ENCODE measurements at regions not wholly inside any gene's neighbourhood (a gene's known extent, or its start where the extent isn't known, plus 50 kb on each side); places are given as distances from the start of the nearest gene placed in this dataset.
"Not testable (repeated sequence)": the region's sequence is repeated elsewhere in the genome, so short reads cannot be mapped to it uniquely, and the experiment has no call there.

DNA sequence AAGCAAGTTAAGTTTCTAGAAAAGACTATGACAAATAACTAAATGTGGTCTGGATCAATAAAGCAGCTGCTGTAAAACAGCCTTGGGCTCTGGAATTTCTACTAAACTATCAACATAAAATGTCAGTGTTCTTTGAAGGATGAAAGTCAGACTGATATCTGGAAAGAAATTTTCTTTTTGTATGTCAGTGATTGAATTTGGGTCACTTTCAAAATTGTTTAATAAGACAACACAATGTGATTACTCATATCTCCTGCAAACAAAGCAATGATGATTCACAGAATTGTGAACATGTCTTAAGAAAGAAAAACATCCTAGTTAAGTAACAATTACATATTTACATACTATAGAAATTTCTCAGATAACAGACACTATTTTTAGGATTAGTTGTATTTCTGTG lies 826.4 kb downstream of the PLA2G4A start:
- intact Hi-C loops (cut with DNase I), result no loop called here
- no peak for DNase-seq

DNA sequence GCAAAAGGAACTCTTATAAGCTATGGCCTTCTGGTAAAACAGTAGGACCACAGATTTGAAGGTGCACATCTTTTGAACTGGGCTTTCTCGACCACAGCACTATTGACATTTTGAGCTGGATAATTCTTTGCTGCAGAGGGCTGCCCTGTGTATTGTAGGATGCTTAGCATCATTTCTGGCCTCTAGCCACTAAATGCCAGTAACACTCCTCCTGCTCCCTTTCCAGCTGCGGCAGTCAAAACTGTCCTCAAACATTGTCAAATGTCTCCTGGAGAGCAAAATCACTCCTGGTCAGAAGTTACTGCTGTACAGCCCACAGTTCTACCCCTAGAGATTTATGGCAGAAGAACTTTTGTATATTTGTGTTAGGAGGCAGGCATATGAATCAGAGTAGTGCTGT lies 836.7 kb downstream of the PLA2G4A start:
- no peak for DNase-seq
- intact Hi-C loops (cut with DNase I), result no loop called here

DNA sequence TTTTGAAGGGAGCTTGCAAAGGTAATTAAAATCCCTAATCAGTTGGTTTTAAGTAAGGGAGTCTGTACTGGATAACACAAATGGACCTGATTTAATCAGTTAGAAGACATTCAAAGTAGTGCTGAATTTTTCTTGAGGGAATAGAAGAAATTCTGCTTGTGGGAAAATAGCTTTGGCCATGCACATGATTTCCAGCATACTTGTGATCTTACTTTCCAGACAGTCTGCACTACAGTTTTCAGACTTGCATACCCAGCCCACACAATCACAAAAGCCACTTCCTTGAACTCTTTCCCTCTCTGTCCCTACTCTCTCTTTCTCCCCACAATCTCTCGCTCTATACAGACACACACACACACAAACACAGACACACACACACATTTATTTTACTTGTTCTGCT lies 852.1 kb downstream of the PLA2G4A start:
- no peak for DNase-seq
- intact Hi-C loops (cut with DNase I), result no loop called here

DNA sequence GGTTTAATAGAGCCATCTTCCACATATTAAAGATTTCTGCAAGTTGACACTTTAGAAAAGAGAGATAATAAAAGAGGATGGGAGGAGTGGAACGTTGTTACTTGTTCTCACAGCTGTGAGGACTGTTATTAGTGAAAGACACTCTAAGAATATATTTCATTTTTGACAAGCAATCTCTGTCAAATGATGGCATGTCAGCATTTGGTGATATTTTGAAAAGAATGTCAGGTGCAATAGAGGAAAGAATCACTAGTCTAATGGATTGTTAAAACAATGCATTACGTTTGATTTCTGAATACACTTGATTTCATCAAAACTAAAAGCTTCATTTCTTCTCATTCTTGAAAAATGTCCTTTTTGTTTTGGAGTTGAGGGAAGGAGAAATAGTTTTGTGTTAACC lies 853.4 kb downstream of the PLA2G4A start:
- DNase-seq, result no peak
- intact Hi-C loops (cut with DNase I), result no loop called here

DNA sequence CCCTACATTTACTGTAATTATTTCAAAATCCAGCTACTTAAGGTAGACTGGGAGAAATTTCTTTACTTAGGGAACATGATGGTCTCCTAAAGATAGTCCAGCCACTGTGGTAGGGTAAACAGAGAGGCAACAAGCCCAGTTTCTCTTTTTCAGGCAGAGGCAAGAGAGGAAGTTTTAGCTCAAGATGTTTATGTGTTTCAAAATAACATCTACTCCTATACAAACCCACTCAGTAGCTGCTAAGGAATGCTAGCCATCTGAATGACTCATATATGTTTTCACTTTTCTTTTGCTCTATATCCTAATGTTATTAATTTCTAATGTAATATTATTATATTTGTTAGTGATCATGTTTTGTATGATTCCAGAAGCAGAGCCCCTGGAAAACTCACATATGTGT lies 856.6 kb downstream of the PLA2G4A start:
- intact Hi-C loops (cut with DNase I), result no loop called here
- DNase-seq, result no peak

DNA sequence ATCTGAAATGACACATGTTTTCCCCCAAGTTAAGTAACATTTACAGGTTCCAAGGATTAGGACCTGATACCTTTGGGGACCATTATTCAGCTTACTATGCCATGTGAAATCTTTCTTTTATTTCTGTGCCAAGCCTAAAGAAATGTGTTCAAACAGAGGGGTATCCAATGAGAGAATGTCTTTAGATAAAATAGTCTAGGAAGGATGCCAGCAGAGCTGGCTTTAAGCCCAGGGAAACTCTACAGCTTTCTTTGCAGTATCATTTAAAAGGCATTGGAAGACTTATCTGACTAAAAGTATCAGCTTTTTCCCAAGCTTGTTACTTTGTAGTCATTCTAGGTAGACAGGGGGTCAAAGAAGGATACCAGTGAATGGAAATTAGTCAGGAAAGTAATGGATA lies 860.4 kb downstream of the PLA2G4A start:
- peak in 1 of 10 donors; percentile 34 for DNase-seq
- intact Hi-C loops (cut with DNase I), result no loop called here

DNA sequence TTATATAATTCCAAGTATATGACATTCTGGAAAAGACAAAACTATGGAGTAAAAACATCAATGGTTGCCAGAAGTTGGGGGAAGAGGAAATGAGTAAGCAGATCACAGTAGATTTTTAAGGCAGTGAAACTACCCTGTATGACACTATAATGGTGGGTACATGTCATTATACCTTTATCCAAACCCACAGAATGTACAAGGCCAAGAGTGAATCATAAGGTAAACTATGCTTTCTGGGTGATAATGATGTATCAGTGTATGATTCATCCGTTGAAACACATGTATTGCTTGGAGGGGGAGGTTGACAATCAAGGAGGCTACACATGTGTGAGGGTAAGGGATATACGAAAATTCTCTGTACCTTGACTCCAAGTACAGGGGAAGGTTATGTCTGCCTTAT lies 862.7 kb downstream of the PLA2G4A start:
- intact Hi-C loops (cut with DNase I), result no loop called here

DNA sequence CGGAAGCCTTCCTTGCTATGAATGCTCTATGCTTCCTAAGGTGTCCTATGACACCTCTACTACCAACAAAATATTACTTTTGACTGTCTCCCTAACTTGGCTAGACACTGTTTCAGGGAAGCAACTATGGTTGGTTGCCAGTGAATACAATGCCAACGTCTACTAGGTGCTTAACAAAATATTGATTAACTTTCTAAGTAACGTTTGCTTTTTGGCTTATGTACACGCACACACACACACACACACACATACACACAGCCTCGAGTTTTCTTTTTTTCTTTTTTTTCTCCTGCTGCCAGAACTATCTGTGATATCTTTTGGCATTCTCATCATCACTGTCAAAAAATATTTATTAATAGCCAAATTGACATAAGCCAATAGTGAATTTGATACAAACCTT lies 864.0 kb downstream of the PLA2G4A start:
- intact Hi-C loops (cut with DNase I), result no loop called here
- no peak for DNase-seq

More for the DNA sequence above, 862.7 kb downstream of the PLA2G4A start:
- DNase-seq, result no peak

DNA sequence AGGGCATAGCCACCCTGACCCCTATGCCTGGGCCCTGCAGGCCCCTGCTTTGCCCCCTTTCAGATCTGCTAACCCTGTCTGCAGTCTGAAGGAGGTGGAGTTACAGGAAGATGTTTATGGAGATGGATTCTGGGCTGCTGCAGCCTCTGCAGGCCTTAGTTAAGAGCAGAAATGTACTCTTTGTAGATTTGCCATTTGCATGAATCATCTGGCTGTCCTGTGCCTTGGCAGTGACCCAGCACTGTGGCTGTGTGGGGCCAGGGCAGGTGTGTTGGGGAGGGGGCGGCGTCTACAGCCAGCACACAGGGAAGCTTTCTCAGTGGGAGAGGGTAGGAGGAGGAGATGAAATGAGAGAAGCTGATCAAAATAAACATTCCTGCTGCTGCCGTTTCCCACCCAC lies 867.3 kb downstream of the PLA2G4A start:
- peak in 3 of 10 donors; percentile 7 to 72 (median 57) for DNase-seq
- intact Hi-C loops (cut with DNase I), result no loop called here

DNA sequence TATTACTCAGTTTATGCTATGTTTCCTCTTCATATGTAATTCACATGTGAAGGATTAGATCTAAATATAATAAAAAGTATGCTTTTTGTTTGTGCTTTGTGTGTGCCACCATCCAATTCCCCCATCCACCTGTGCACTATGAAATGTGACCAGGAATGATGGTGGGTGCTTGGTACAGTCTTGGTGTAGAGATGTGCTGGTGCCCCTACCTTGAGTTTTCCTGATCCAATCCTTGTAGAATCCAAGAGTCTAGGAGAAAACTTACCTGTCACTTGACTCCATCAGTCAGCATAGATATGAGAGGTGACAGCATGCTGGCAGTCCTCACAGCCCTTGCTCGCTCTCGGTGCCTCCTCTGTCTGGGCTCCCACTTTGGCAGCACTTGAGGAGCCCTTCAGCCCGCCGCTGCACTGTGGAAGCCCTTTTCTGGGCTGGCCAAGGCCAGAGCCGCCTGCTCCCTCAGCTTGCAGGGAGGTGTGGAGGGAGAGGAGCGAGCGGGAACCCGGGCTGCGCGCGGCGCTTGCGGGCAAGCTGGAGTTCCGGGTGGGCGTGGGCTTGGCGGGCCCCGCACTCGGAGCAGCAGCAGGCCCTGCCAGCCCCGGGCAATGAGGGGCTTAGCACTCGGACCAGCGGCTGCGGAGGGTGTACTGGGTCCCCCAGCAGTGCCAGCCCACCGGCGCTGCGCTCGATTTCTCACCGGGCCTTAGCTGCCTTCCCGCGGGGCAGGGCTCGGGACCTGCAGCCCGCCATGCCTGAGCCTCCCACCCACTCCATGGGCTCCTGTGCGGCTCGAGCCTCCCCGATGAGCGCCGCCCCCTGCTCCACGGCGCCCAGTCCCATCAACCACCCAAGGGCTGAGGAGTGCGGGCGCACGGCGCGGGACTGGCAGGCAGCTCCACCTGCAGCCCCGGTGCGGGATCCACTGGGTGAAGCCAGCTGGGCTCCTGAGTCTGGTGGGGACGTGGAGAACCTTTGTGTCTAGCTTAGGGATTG lies 874.7 kb downstream of the PLA2G4A start:
- intact Hi-C loops (cut with DNase I), result not testable (repeated sequence)
- DNase-seq, result peak in 3 of 10 donors; percentile 44 to 74 (median 46)

DNA sequence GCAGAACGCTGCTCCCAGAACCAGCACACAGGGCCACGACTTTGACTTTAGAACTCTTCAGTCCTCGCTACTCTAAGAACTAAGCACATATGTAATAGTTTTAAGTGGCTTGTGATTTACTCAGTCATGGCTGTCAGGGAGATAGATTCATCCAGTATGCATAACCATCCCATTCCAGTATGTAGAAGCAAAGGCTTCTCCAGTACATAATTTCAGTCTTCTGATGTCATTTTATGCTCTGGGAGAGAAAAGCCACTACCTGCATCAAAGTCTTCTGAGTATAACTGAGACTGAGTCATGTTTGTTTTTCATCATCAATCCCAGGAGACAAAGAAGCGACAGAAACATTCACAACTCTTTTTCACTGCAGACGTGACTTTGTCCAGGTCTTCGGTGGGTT lies 885.7 kb downstream of the PLA2G4A start:
- intact Hi-C loops (cut with DNase I), result no loop called here
- no peak for DNase-seq

DNA sequence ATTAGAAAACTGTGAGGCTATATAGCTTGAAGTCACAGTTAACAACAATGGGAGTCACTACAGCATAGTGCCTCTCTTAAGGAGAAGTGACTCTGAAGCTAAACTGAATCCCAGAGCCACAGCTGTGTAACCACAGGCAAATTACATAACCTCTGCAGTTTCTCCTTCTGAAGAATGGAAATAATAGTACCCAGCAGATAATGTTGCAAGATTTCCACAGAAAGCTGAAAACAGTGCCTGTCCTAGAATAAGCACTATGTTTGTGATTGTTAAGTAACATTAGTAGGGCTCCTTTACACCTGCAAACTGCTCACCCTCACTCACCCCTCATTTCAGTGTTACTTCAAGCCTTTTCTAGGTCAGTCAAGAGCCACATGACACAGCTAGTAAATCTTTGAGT lies 886.7 kb downstream of the PLA2G4A start:
- intact Hi-C loops (cut with DNase I), result no loop called here
- DNase-seq, result no peak

DNA sequence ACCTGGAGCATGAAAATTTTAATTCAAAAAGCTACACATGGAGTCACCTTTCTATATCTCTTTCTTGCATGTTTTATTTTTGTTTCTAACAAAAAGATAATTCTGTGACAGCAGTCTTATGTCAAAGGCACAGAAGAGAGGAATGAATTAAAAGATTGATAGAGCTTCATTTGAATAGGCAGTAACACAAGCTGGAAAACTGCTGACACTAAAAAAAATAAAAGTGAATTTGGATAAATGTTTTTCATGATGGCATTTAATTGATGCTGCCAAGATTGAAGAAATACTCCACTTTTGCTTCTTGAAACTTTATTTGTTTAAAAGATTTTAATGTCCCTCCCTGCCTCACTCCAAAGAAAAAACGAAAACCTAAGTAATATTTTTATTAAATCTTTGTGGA lies 887.4 kb downstream of the PLA2G4A start:
- intact Hi-C loops (cut with DNase I), result no loop called here
- DNase-seq, result no peak

DNA sequence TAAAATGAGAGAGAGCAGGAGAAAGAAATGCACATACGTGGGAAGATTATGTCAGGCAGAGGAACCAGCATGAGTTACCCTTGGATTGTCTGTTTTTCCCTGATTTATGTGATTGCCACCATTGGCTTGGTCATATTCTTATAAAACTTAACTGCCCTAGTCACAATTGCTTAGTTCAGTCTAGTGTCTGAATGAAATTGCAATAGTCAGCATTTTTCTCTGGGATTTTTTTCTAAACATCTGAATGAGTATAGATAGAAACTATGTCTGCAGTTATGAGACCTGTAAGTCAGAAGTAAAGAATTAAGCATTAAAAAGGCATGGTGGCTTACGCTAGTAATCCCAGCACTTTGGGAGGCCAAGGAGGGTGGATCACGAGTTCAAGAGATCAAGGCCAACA lies 889.8 kb downstream of the PLA2G4A start:
- no peak for DNase-seq
- intact Hi-C loops (cut with DNase I), result no loop called here

DNA sequence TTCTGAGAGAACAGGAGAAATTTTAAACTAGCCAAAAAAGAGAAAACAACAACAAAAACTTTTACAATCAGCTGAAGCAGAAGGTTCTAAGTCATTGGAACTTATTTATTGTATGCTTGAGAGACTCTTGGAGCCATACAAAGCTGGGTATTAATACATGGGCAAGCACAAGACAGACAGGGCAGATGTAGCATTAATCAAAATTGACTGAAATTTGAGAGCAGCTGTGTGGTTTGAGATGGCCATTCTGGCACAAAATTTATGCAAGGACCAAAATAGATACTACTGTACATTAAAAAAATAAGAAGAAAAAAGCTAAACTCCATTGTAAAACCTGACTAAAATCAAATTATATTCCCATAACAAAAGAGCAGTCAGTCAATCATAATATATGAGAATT lies 892.5 kb downstream of the PLA2G4A start:
- DNase-seq, result no peak
- intact Hi-C loops (cut with DNase I), result no loop called here

DNA sequence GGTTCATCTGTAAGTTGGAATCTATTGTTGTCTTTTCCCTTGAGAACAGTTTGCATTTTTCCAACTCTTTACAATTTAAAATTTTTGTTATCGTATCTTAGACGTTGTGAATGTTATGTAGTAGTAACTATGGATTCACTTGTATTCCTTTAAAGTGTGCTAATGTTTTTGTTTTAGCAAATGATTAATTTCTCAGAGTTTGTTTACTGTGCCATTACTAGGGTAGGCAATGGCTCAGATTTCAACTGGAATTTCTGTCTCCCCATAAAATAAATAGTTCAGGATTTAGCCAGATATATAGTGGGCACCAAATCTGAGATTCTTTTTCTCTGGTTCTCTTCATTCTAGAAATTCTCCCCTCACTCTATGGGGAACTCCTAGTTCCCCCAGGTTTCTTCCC lies 896.5 kb downstream of the PLA2G4A start:
- DNase-seq, result no peak
- intact Hi-C loops (cut with DNase I), result no loop called here

DNA sequence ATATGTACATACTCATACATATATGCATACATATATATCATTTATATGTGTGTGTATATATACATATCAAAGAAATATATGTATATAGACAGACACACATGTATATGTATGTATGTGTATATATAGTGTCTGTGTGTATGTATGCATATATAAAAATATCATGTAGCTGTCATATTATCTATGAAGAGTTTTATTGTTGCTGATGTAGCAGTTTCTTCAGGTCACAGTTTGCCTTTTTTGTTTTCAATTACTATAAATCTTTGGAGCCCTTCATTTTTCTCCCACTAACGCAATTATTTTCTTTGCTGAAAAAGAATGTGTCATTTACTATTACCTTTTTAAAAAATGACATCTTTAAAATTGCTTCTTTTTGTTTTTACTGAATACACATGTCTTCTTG lies 904.5 kb downstream of the PLA2G4A start:
- DNase-seq, result no peak
- intact Hi-C loops (cut with DNase I), result no loop called here

DNA sequence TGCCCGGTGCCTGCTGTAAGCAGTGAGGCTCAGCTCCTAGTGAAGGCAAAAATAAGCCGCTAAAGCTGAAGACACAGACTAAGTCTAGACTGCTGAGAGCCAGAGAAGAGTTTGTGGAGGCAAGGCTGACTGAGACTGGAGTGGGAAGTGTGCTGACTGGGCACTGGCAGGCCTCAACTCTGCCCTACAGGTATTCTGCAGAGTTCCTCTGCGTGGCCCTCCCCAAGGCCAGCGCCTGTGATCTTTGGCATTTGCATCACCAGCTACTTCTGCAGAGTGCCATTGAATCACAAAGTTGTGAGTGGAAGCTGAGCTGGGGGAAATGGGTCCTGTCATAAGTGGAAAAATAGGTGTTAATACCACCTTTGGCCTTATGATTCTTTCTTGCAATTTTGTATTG lies 905.7 kb downstream of the PLA2G4A start:
- intact Hi-C loops (cut with DNase I), result no loop called here
- peak in 1 of 10 donors; percentile 52 for DNase-seq

DNA sequence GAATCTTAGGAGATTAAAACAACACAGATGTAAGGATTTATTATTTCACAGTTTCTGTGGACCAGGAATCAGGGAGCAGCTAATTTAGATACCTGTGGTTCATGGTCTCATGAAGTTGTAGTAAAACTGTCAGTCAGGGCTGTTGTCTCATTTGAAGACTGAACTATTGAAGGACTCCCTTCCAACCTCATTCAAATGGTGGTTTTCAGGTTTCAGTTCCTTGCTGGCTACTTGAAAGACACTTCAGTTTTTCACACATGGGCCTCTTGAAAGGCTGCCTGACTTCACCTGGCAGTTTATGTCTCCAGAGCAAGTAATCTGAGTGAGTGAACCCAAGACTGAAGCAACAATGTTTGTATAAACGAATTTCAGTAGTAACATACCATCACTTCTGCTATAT lies 915.9 kb downstream of the PLA2G4A start:
- DNase-seq, result no peak
- intact Hi-C loops (cut with DNase I), result no loop called here

DNA sequence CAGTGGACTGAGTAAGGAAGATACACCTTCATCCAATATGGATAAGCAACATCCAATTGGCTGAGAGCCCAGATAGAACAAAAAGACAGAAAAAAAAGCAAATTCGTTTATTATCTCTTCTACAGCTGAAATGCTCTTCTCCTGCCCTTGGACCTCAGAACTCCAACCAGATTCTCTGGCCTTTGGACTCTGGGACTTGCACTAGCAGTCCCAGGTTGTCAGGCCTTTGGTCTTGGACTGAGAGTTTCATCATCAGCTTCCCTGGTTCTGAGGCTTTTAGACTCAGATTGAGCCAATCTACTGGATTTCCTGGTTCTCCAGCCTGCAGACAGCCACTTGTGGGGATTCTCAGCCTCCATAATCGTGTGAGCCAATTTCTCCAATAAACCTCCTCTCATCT lies 926.8 kb downstream of the PLA2G4A start:
- intact Hi-C loops (cut with DNase I), result no loop called here
- no peak for DNase-seq

DNA sequence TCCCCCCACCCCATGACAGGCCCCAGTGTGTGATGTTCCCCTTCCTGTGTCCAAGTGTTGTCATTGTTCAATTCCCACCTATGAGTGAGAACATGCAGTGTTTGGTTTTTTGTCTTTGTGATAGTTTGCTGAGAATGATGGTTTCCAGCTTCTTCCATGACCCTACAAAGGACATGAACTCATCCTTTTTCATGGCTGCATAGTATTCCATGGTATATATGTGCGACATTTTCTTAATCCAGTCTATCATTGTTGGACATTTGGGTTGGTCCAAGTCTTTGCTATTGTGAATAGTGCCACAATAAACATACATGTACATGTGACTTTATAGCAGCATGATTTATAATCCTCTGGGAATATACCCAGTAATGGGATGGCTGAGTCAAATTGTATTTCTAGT lies 927.9 kb downstream of the PLA2G4A start:
- DNase-seq; intact Hi-C loops (cut with DNase I): not testable (repeated sequence)

DNA sequence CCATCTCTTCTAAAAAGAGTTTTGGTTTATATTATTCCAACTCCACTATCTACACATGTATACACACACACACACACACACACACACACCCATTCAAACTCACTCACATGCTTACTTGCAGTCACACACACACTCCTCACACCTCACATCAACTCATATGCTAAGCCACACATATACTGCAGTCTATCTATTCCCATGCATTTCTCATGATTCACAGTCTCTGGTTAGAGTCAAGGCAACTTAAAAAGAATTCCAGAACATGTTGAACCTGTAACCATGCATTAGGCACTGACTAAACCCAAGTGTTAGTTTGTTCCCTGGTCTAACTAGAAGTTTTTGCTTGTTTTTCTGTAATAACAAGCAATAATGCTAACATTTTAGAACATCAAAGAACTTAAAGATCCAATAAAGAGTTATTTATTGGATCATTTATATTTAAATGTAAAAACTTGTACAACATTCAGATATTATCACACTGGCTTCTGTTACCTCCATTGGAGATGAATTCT lies 931.1 kb downstream of the PLA2G4A start:
- intact Hi-C loops (cut with DNase I), result no loop called here
- DNase-seq, result no peak
